ENCODE measurements at regions not wholly inside any gene's neighbourhood (a gene's known extent, or its start where the extent isn't known, plus 50 kb on each side); places are given as distances from the start of the nearest gene placed in this dataset.

DNA sequence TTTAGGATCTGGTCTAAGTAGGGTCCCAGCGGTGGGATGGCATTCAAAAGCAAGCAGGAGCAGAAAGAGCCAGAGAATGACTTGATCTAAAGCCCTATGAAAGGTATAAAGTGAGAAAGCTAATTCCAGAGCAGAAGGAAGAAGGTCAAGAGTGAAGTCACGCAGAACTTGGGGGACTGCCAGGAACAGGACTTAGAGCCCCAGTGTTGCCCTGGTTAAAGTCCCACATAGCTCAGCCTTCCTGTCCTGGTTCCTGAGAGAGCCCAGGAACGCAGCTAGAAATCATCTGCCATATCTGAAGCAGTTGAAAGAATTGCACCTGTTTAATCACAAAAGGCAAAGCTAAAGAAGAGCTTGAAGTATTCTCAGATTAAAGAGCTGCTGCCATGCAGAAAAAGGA is 160.6 kb upstream of the ATP1B1 start:
- Histone ChIP-seq H3K36me3 (no peaks in the 10 kb centered on the region), H3K4me3 (no peak overlapping the region), H3K27me3 (no peaks in the 10 kb centered on the region), H3K9me3 (no peaks in the 10 kb centered on the region), H3K4me1 (peaks cover 0 to 3% (median 0%) of the 10 kb centered on the region in 3 donors), H3K27ac (no peak overlapping the region)
- TF ChIP-seq POLR2A (IDR thresholded peaks at IDR 0.05): no peak
- TF ChIP-seq, protein P1, sequence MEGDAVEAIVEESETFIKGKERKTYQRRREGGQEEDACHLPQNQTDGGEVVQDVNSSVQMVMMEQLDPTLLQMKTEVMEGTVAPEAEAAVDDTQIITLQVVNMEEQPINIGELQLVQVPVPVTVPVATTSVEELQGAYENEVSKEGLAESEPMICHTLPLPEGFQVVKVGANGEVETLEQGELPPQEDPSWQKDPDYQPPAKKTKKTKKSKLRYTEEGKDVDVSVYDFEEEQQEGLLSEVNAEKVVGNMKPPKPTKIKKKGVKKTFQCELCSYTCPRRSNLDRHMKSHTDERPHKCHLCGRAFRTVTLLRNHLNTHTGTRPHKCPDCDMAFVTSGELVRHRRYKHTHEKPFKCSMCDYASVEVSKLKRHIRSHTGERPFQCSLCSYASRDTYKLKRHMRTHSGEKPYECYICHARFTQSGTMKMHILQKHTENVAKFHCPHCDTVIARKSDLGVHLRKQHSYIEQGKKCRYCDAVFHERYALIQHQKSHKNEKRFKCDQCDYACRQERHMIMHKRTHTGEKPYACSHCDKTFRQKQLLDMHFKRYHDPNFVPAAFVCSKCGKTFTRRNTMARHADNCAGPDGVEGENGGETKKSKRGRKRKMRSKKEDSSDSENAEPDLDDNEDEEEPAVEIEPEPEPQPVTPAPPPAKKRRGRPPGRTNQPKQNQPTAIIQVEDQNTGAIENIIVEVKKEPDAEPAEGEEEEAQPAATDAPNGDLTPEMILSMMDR (IDR thresholded peaks at IDR 0.05): no peak
- 40 to 57% methylated on average over 3 of the region's 3 CpGs for WGBS, 2 donors
- intact Hi-C loops (cut with DNase I): no loop called here
- DNase-seq: no peak

DNA sequence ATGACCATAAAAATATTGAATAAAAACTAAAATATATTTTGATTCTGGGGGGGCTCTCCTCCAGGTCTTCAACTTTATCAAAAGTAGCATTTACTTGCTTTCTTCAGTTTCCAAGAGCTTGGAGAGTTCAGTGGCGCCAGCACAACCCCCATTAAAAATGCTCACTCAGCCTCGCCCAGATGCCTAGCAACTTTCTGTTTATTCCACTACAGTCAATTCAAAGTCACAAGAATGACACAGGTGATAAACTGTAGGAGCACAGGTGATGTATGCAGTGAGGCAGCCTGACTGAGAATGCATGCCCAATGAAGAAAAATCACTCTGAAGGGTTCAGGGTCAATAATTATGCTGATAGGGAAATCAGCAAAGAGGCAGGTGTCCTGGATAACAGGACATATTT is 159.4 kb upstream of the ATP1B1 start:
- Histone ChIP-seq H3K4me3 (no peak overlapping the region), H3K9me3 (no peaks in the 10 kb centered on the region), H3K27ac (no peak overlapping the region), H3K4me1 (peaks cover 0 to 3% (median 0%) of the 10 kb centered on the region in 3 donors), H3K36me3 (no peaks in the 10 kb centered on the region), H3K27me3 (no peaks in the 10 kb centered on the region)
- TF ChIP-seq, protein P1 (IDR thresholded peaks at IDR 0.05): no peak
- no peak for TF ChIP-seq POLR2A (IDR thresholded peaks at IDR 0.05)
- 69 to 83% methylated on average over 2 of the region's 2 CpGs for WGBS, 2 donors
- no peak for DNase-seq
- intact Hi-C loops (cut with DNase I): no loop called here

DNA sequence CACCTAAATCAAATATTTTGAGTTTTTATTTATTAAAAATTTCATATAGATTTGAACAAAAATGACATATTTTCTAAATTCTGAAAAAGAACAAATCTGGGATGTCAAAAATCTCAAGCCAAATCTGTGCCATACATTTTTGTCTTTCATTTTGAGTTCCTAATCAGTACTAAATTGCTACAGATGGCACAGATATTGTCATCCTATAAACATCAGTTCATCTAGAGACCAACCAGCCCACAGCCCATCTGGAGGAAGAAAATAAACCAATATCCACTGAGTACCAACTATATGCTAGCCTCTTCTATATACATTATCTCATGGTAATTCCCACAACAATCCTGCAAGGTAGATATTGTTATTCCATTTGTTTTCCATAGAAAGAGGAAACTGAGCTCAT is 156.8 kb upstream of the ATP1B1 start:
- Histone ChIP-seq H3K9me3 (no peaks in the 10 kb centered on the region), H3K36me3 (no peaks in the 10 kb centered on the region), H3K4me1 (peaks cover 0 to 3% (median 0%) of the 10 kb centered on the region in 3 donors), H3K27ac (no peak overlapping the region), H3K4me3 (no peak overlapping the region), H3K27me3 (no peaks in the 10 kb centered on the region)
- DNase-seq: no peak
- TF ChIP-seq POLR2A (IDR thresholded peaks at IDR 0.05): no peak
- TF ChIP-seq, protein P1 (IDR thresholded peaks at IDR 0.05): no peak
- intact Hi-C loops (cut with DNase I): no loop called here

DNA sequence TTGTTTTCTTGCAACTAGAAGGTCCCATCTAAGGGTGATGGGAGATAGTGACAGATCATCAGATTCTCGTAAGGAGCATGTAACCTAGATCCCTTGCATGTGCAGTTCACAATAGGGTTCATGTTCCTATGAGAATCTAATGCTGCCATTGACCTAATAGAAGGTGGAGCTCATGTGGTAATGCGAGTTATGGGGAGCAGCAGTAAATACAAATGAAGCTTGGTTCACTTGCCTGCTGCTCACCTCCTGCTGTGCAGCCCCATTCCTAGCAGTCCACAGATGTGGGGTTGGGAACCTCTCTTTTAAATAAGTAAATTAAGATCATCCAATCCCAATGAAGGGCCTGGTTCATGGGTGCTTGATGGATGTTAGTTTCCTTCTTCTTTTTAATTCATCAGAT is 148.7 kb upstream of the ATP1B1 start:
- H3K4me1 ChIP-seq: no peaks in the 10 kb centered on the region
- H3K36me3 ChIP-seq: no peaks in the 10 kb centered on the region
- DNase-seq: no peak
- no peaks in the 10 kb centered on the region for H3K27me3 ChIP-seq
- intact Hi-C loops (cut with DNase I): no loop called here
- no peak overlapping the region for H3K4me3 ChIP-seq
- no peaks in the 10 kb centered on the region for H3K9me3 ChIP-seq
- 72 to 90% methylated on average over 2 of the region's 2 CpGs for WGBS, 2 donors
- no peak overlapping the region for H3K27ac ChIP-seq
- no peak for TF ChIP-seq POLR2A (IDR thresholded peaks at IDR 0.05)
- TF ChIP-seq, protein P1 (IDR thresholded peaks at IDR 0.05): no peak

DNA sequence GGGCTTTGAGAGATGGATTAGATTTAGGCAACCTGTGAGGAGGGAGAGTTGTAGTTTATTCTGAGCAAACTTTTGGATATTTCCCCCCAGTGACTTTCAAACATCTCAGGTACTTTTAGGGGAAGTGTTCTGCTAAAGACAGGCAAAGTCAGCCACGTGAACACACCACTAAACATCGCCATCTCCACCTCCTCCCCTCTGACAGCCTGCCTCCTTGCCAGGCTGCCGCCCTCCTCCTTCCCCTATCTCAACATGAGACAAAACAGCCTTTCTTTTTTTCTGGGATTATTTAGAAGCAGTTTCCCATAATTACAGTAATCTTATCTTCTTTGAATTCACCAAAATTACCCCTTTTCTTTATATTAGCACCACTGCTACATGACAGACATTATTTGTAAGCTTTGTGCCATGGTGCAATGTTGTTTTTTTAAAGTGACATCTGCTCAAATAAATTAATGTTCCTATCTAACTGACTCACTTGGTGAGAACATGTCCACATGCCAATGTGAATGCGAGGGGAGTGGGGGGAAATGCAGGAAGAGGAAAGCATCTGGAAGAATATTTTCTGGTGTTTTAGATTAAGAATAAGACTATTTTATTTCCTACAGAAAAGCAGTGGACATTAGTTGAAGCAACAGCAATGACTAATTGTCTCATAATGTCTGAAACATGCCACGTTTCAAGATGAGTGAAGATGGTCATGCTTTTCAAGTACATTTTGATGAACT is 147.8 kb upstream of the ATP1B1 start:
- H3K4me1 ChIP-seq: no peaks in the 10 kb centered on the region
- TF ChIP-seq, protein P1 (IDR thresholded peaks at IDR 0.05): no peak
- no peak for TF ChIP-seq POLR2A (IDR thresholded peaks at IDR 0.05)
- no peaks in the 10 kb centered on the region for H3K36me3 ChIP-seq
- no peaks in the 10 kb centered on the region for H3K9me3 ChIP-seq
- H3K4me3 ChIP-seq: no peak overlapping the region
- H3K27me3 ChIP-seq: no peaks in the 10 kb centered on the region
- no peak for DNase-seq
- intact Hi-C loops (cut with DNase I): no loop called here
- WGBS, 2 donors: 71 to 74% methylated on average over 4 of the region's 5 CpGs
- H3K27ac ChIP-seq: no peak overlapping the region
